Trophoblast cell (in vitro differentiated cells and primary cell): ENCODE measurements at regions not wholly inside any gene's neighbourhood (a gene's known extent, or its start where the extent isn't known, plus 50 kb on each side); places are given as distances from the start of the nearest gene placed in this dataset.

Experiments used
- DNase-seq, 2 donors: peaks; one replicate each; pipeline ENCODE4 v3.0.0-alpha.2; 2016
- H2AFZ ChIP-seq: 2 replicates; pipeline ENCODE4 v1.6.1; 2013; ENCODE audit warnings: low read length, moderate library complexity, mild to moderate bottlenecking; ENCODE audit not compliant: insufficient read depth, poor library complexity
- H2AK5ac ChIP-seq: 2 replicates; pipeline ENCODE4 v1.6.1; 2013; ENCODE audit warnings: mild to moderate bottlenecking, low read length
- H2BK120ac ChIP-seq: 2 replicates; pipeline ENCODE4 v1.6.1; 2013; ENCODE audit warnings: low read length, mild to moderate bottlenecking, moderate library complexity; ENCODE audit not compliant: insufficient read depth, poor library complexity
- H2BK12ac ChIP-seq: 2 replicates; pipeline ENCODE4 v1.6.1; 2013; ENCODE audit warnings: mild to moderate bottlenecking, low read length, moderate library complexity
- H2BK5ac ChIP-seq: 2 replicates; pipeline ENCODE4 v1.6.1; 2013; ENCODE audit warnings: low read length, low read depth, moderate library complexity, mild to moderate bottlenecking; ENCODE audit not compliant: poor library complexity
- H3K14ac ChIP-seq: 2 replicates; pipeline ENCODE4 v1.6.1; 2013; ENCODE audit warnings: mild to moderate bottlenecking, low read length
- H3K18ac ChIP-seq: 2 replicates; pipeline ENCODE4 v1.6.1; 2013; ENCODE audit warnings: mild to moderate bottlenecking, low read length
- H3K23ac ChIP-seq: 2 replicates; pipeline ENCODE4 v1.6.1; 2013; ENCODE audit warnings: low read length
- H3K27ac ChIP-seq: 2 replicates; pipeline ENCODE4 v1.5.1; 2013; ENCODE audit warnings: low read depth, mild to moderate bottlenecking, inconsistent platforms, low read length, moderate library complexity
- H3K27me3 ChIP-seq: 2 replicates; pipeline ENCODE4 v1.6.1; 2013; ENCODE audit warnings: inconsistent platforms, mild to moderate bottlenecking, low read length, moderate library complexity; ENCODE audit not compliant: insufficient read depth
- H3K36me3 ChIP-seq, 2 experiments: 1 replicate in 1 of 2; 2 replicates in 1 of 2; pipeline ENCODE4 v1.6.1; 2013; ENCODE audit warnings: low read length in 2 of 2, mild to moderate bottlenecking in 2 of 2, moderate library complexity in 1 of 2; ENCODE audit not compliant: insufficient read depth in 2 of 2, control insufficient read depth in 1 of 2
- H3K4ac ChIP-seq: 2 replicates; pipeline ENCODE4 v1.6.1; 2013; ENCODE audit warnings: low read depth, mild to moderate bottlenecking, low read length, moderate library complexity
- H3K4me1 ChIP-seq, 2 experiments: 1 replicate in 1 of 2; 2 replicates in 1 of 2; pipeline ENCODE4 v1.6.1; 2013; ENCODE audit warnings: low read length in 2 of 2, mild to moderate bottlenecking in 2 of 2, moderate library complexity in 1 of 2; ENCODE audit not compliant: insufficient read depth in 2 of 2, control insufficient read depth in 1 of 2
- H3K4me2 ChIP-seq: 2 replicates; pipeline ENCODE4 v1.6.1; 2013; ENCODE audit warnings: inconsistent platforms, mild to moderate bottlenecking, low read length, moderate library complexity
- H3K4me3 ChIP-seq: 2 replicates; pipeline ENCODE4 v1.5.1; 2013; ENCODE audit warnings: mild to moderate bottlenecking, low read depth, low read length, inconsistent platforms
- H3K79me1 ChIP-seq: one replicate; pipeline ENCODE4 v1.6.1; 2013; ENCODE audit warnings: low read length
- H3K79me2 ChIP-seq: 2 replicates; pipeline ENCODE4 v1.6.1; 2013; ENCODE audit warnings: low read length, mild to moderate bottlenecking; ENCODE audit not compliant: control insufficient read depth, insufficient read depth, poor library complexity
- H3K9ac ChIP-seq: 2 replicates; pipeline ENCODE4 v1.6.1; 2013; ENCODE audit warnings: mild to moderate bottlenecking, low read length
- H3K9me3 ChIP-seq: 2 replicates; pipeline ENCODE4 v1.6.1; 2013; ENCODE audit warnings: low read depth, mild to moderate bottlenecking, control low read depth, inconsistent platforms, low read length; ENCODE audit not compliant: insufficient read depth
- H4K12ac ChIP-seq: 2 replicates; pipeline ENCODE4 v1.6.1; 2013; ENCODE audit warnings: low read depth, mild to moderate bottlenecking, low read length, moderate library complexity
- H4K8ac ChIP-seq: 2 replicates; pipeline ENCODE4 v1.6.1; 2013; ENCODE audit warnings: low read depth, mild to moderate bottlenecking, low read length, moderate library complexity
- H4K91ac ChIP-seq: one replicate; pipeline ENCODE4 v1.6.1; 2013; ENCODE audit warnings: low read depth, mild to moderate bottlenecking, low read length, moderate library complexity
- WGBS: extraction: QIAGEN DNeasy Blood & Tissue Kit; methylation state at CpG from one replicate; pipeline ENCODE4 v1.1.7; 2013; ENCODE audit warnings: missing lambda C conversion rate; ENCODE audit not compliant: insufficient read length, insufficient coverage; ENCODE audit errors: extremely low coverage; 5-methylcytosine and 5-hydroxymethylcytosine counted together

- no peak overlapping the region for H3K4me2 ChIP-seq
- no peak overlapping the region for H3K23ac ChIP-seq
- no peaks in the 10 kb centered on the region for H3K79me2 ChIP-seq
- H4K91ac ChIP-seq: no peak overlapping the region
- no peak overlapping the region for H3K4ac ChIP-seq
- no peak overlapping the region for H2BK120ac ChIP-seq
- no peak overlapping the region for H3K18ac ChIP-seq
- H3K14ac ChIP-seq: no peak overlapping the region
- H3K79me1 ChIP-seq: no peaks in the 10 kb centered on the region
- H3K27ac ChIP-seq: no peak overlapping the region
- no peak overlapping the region for H2BK12ac ChIP-seq
- H4K8ac ChIP-seq: no peak overlapping the region
- no CpG with 5 or more reads among the region's 1 CpG for WGBS
- H3K9ac ChIP-seq: no peak overlapping the region
- H3K4me1 ChIP-seq: peaks cover 0 to 3% of the 10 kb centered on the region in 2 experiments
- no peak overlapping the region for H2BK5ac ChIP-seq
- H3K27me3 ChIP-seq: no peaks in the 10 kb centered on the region
- H3K36me3 ChIP-seq: no peaks in the 10 kb centered on the region
- no peak overlapping the region for H2AK5ac ChIP-seq
- no peak overlapping the region for H3K4me3 ChIP-seq
- DNase-seq: no peak
- no peak overlapping the region for H4K12ac ChIP-seq
- peaks cover 2% of the 10 kb centered on the region for H3K9me3 ChIP-seq
- no peak overlapping the region for H2AFZ ChIP-seq
Measured at GRCh38 chr6:24997231-24997630, 61.5 kb upstream of the RIPOR2 start.

GRCh38 chr6:24997905-24998304 is 62.1 kb upstream of the RIPOR2 start:
- no peak overlapping the region for H2BK12ac ChIP-seq
- H3K27me3 ChIP-seq: no peaks in the 10 kb centered on the region
- no peak overlapping the region for H3K4me3 ChIP-seq
- H3K9me3 ChIP-seq: peaks cover 2% of the 10 kb centered on the region
- H3K23ac ChIP-seq: no peak overlapping the region
- no peak for DNase-seq
- H2BK120ac ChIP-seq: no peak overlapping the region
- no peak overlapping the region for H3K27ac ChIP-seq
- H3K4me1 ChIP-seq: peaks cover 0 to 3% of the 10 kb centered on the region in 2 experiments
- H4K12ac ChIP-seq: no peak overlapping the region
- no peak overlapping the region for H2BK5ac ChIP-seq
- H2AK5ac ChIP-seq: no peak overlapping the region
- no peak overlapping the region for H4K91ac ChIP-seq
- H3K9ac ChIP-seq: no peak overlapping the region
- no peak overlapping the region for H3K4ac ChIP-seq
- no peak overlapping the region for H3K14ac ChIP-seq
- no peak overlapping the region for H3K4me2 ChIP-seq
- no peaks in the 10 kb centered on the region for H3K79me1 ChIP-seq
- no peak overlapping the region for H2AFZ ChIP-seq
- WGBS: no CpG with 5 or more reads among the region's 3 CpGs
- H4K8ac ChIP-seq: no peak overlapping the region
- H3K79me2 ChIP-seq: no peaks in the 10 kb centered on the region
- no peaks in the 10 kb centered on the region for H3K36me3 ChIP-seq
- H3K18ac ChIP-seq: no peak overlapping the region

- Histone ChIP-seq H3K4ac (no peak overlapping the region), H3K27me3 (no peaks in the 10 kb centered on the region), H3K9ac (no peak overlapping the region), H3K4me2 (no peak overlapping the region), H3K14ac (no peak overlapping the region), H3K36me3 (no peaks in the 10 kb centered on the region), H3K27ac (no peak overlapping the region), H3K4me3 (no peak overlapping the region), H4K91ac (no peak overlapping the region), H3K79me2 (no peaks in the 10 kb centered on the region), H3K79me1 (no peaks in the 10 kb centered on the region), H2BK5ac (no peak overlapping the region), H3K23ac (no peak overlapping the region), H3K18ac (no peak overlapping the region), H4K8ac (no peak overlapping the region), H2BK12ac (no peak overlapping the region), H4K12ac (no peak overlapping the region), H2BK120ac (no peak overlapping the region), H2AK5ac (no peak overlapping the region), H3K9me3 (no peaks in the 10 kb centered on the region), H2AFZ (no peak overlapping the region), H3K4me1 (peaks cover 3 to 4% of the 10 kb centered on the region in 2 experiments)
- DNase-seq: peak; percentile 27 to 91
- WGBS: no CpG with 5 or more reads among the region's 11 CpGs
Measured at GRCh38 chr6:25002326-25003091, 66.7 kb upstream of the RIPOR2 start.

GRCh38 chr6:25004357-25004756 is 68.6 kb upstream of the RIPOR2 start:
- Histone ChIP-seq H3K27ac (no peak overlapping the region), H2BK12ac (no peak overlapping the region), H2AFZ (no peak overlapping the region), H3K18ac (no peak overlapping the region), H4K8ac (no peak overlapping the region), H3K4ac (no peak overlapping the region), H4K91ac (no peak overlapping the region), H2AK5ac (no peak overlapping the region), H3K23ac (no peak overlapping the region), H2BK120ac (no peak overlapping the region), H3K14ac (no peak overlapping the region), H3K4me2 (no peak overlapping the region), H3K9ac (no peak overlapping the region), H3K27me3 (no peaks in the 10 kb centered on the region), H4K12ac (no peak overlapping the region), H3K9me3 (no peaks in the 10 kb centered on the region), H3K4me1 (peaks cover 3 to 4% of the 10 kb centered on the region in 2 experiments), H3K4me3 (no peak overlapping the region), H3K79me2 (no peaks in the 10 kb centered on the region), H2BK5ac (no peak overlapping the region), H3K79me1 (no peaks in the 10 kb centered on the region), H3K36me3 (no peaks in the 10 kb centered on the region)
- DNase-seq: no peak
- WGBS: no CpG with 5 or more reads among the region's 2 CpGs
